ENCODE measurements at regions not wholly inside any gene's neighbourhood (a gene's known extent, or its start where the extent isn't known, plus 50 kb on each side); places are given as distances from the start of the nearest gene placed in this dataset.
"Not testable (repeated sequence)": the region's sequence is repeated elsewhere in the genome, so short reads cannot be mapped to it uniquely, and the experiment has no call there.

DNA sequence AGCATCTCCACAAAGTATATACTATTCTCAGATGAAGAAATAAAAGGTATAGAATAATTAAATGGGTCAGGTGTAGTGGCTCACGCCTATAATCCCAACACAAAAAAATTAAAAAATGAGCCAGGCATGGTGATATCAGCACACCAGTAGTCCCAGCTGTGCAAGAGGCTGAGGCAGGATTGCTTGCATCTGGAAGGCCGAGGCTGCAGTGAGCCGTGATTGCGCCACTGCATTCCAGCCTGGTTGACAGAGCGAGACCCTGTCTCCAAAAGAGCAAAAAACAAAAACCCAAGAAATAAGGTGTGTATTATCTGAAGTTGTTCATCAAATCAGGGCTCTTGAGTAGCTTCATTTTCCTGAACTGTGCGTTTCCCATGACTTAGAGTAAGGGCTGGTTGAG is 83.2 kb upstream of the MYO10 start:
- in situ Hi-C loops (cut with HindIII; ENCODE audit: low sequenced_read_pairs), result no loop called here
- H3K4me3 ChIP-seq (ENCODE audit: low read depth, low read length), result no peak overlapping the region
- TF ChIP-seq, protein P1, sequence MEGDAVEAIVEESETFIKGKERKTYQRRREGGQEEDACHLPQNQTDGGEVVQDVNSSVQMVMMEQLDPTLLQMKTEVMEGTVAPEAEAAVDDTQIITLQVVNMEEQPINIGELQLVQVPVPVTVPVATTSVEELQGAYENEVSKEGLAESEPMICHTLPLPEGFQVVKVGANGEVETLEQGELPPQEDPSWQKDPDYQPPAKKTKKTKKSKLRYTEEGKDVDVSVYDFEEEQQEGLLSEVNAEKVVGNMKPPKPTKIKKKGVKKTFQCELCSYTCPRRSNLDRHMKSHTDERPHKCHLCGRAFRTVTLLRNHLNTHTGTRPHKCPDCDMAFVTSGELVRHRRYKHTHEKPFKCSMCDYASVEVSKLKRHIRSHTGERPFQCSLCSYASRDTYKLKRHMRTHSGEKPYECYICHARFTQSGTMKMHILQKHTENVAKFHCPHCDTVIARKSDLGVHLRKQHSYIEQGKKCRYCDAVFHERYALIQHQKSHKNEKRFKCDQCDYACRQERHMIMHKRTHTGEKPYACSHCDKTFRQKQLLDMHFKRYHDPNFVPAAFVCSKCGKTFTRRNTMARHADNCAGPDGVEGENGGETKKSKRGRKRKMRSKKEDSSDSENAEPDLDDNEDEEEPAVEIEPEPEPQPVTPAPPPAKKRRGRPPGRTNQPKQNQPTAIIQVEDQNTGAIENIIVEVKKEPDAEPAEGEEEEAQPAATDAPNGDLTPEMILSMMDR (IDR thresholded peaks at IDR 0.05; ENCODE audit: low read depth, low read length, missing control alignments), result no peak
- no peak for DNase-seq (ENCODE audit: low read depth)

DNA sequence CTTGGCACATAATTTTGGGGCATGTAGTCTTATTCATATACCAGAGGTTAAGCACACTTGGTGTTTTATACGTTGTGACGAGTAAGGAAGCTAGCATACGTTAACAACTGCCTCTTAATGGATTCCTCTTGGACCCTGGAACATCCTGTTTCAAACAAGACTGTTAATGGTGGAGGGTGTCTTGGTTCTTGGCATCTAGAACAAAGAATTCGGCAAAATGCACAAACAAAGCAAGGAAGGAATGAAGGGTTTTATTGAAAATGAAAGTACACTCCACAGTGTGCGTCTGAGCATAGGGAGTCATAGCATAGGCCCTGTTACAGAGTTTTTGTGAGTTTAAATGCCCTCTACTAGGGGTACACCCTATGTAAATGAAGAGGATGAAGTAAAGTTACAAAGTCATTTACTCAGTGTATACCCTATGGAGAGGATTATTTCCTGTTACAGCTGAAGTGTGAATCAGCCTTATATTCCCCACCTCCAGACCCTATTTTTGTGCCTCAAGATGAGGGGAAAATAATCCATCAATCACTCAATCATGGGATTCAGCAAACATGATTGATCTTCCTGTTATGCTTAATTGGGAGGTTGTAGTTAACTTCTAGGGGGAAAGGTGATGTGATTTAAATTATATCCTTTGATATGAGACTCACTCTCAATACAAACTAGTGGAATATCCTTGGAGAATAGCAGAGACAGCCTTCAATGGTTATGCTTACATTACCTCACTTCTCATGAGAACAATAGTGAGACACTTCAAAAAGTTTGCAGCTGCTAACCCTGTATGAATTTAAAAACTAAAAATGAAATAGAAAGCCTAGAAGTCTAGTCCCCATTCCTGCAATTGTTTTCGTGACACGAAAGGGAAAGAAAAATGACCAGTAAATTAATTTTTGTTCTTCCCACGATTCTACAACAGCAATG is 84.9 kb upstream of the MYO10 start:
- in situ Hi-C loops (cut with HindIII; ENCODE audit: low sequenced_read_pairs), result no loop called here
- no peak overlapping the region for H3K4me3 ChIP-seq (ENCODE audit: low read depth, low read length)
- TF ChIP-seq, protein P1 (IDR thresholded peaks at IDR 0.05; ENCODE audit: low read depth, low read length, missing control alignments), result no peak
- DNase-seq (ENCODE audit: low read depth), result no peak

DNA sequence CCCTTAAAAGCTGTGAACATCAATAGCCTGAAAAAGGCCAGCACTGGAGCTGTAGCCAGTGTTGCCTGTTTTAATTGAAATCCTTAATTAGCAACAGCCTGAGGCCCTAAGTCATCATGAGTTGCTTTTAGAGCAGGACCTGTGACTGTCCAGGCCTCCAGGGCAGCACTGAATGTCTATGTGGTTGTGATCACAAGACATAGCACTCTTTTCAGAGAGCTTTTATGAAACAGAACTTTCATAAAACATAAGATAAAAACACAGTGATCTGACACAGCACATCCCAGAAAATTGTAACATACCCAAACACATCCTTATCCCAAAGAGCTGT is 85.5 kb upstream of the MYO10 start:
- in situ Hi-C loops (cut with HindIII; ENCODE audit: low sequenced_read_pairs), result no loop called here
- no peak overlapping the region for H3K4me3 ChIP-seq (ENCODE audit: low read depth, low read length)
- DNase-seq (ENCODE audit: low read depth), result no peak
- TF ChIP-seq, protein P1 (IDR thresholded peaks at IDR 0.05; ENCODE audit: low read depth, low read length, missing control alignments), result no peak

DNA sequence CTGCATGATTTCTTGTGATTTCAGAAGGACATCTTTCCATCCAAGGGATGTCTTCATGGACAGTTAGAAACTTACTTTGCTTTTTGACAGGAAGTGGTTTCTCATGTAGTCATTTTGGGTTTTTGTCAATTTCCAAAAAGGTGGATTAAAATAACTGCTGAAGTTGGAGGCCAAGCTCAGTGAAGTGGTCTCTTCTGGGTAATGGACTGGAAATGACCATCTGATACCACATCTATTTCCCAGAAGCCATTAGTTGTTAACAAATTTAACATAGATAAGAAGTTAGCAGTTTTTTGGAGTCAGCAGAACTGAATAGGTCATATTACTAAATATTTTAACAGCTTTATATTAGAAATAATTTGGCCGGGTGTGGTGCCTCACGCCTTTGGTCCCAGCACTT is 86.2 kb upstream of the MYO10 start:
- DNase-seq (ENCODE audit: low read depth), result no peak
- no peak overlapping the region for H3K4me3 ChIP-seq (ENCODE audit: low read depth, low read length)
- TF ChIP-seq, protein P1 (IDR thresholded peaks at IDR 0.05; ENCODE audit: low read depth, low read length, missing control alignments), result no peak
- in situ Hi-C loops (cut with HindIII; ENCODE audit: low sequenced_read_pairs), result no loop called here

DNA sequence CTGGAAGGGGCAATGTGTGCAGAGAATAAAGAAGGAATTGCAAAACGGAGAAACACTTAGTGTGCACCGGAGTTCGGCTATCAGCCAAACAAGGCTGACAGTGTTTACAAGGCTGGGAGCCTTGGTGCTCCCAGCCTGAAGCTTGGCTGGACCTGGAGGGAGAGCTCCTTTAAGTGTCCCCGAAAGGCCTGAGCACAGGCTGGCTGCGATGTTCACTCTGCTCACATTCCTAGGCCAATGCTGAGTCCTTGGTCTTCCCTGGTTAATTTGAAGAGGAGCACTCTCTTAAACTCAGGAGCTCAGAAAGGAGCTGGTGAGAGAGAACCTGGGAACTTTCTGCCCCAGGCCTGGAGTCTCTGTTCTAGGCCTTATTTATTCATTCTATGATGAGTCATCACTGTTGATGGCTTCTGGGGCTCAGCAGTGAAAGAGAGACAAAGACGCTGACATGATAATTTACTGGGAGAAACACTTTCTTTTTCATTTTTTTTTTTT is 88.6 kb upstream of the MYO10 start:
- in situ Hi-C loops (cut with HindIII; ENCODE audit: low sequenced_read_pairs), result no loop called here
- DNase-seq (ENCODE audit: low read depth), result no peak
- H3K4me3 ChIP-seq (ENCODE audit: low read depth, low read length), result no peak overlapping the region
- TF ChIP-seq, protein P1 (IDR thresholded peaks at IDR 0.05; ENCODE audit: low read depth, low read length, missing control alignments), result no peak

DNA sequence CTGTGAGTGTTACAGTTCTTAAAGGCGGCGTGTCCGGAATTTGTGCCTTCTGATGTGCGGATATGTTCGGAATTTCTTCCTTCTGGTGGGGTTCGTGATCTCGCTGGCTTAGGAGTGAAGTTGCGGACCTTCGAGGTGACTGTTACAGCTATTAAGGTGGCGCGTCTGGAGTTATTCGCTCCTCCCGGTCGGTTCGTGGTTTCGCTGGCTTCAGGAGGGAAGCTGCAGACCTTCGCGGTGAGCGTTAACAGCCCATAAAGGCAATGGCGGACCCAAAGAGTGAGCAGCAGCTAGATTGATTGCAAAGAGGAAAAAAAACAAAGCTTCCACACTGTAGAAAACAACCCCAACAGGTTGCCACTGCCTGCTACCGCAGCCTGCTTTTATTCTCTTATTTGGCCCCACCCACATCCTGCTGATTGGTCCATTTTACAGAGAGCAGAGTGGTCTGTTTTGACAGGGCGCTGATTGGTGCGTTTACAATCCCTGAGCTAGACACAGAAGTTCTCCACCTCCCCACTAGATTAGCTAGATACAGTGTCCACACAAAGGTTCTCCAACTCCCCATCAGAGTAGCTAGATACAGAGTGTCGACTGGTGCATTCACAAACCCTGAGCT is 95.7 kb upstream of the MYO10 start:
- in situ Hi-C loops (cut with HindIII; ENCODE audit: low sequenced_read_pairs); DNase-seq (ENCODE audit: low read depth); H3K4me3 ChIP-seq (ENCODE audit: low read depth, low read length): not testable (repeated sequence)

DNA sequence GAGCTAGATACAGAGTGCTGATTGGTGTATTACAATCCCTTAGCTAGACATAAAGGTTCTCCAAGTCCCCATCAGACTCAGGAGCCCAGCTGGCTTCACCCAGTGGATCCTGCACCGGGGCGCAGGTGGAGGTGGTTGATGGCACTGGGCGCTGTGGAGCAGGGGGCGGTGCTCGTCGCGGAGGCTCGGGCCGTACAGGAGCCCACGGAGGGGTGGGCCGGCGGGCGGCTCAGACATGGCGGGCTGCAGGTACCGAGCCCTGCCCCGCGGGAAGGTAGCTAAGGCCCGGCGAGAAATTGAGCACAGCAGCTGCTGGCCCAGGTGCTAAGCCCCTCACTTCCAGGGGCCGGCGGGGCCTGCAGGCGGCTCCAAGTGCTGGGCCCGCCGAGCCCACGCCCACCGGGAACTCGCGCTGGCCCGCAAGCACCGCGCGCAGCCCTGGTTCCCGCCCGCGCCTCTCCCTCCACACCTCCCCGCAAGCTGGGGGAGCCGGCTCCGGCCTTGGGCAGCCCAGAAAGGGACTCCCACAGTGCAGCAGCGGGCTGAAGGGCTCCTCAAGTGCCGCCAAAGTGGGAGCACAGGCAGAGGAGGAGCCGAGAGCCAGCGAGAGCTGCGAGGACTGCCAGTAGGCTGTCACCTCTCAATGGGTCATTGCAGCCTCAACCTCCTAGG is 96.4 kb upstream of the MYO10 start:
- in situ Hi-C loops (cut with HindIII; ENCODE audit: low sequenced_read_pairs); H3K4me3 ChIP-seq (ENCODE audit: low read depth, low read length); DNase-seq (ENCODE audit: low read depth): not testable (repeated sequence)

DNA sequence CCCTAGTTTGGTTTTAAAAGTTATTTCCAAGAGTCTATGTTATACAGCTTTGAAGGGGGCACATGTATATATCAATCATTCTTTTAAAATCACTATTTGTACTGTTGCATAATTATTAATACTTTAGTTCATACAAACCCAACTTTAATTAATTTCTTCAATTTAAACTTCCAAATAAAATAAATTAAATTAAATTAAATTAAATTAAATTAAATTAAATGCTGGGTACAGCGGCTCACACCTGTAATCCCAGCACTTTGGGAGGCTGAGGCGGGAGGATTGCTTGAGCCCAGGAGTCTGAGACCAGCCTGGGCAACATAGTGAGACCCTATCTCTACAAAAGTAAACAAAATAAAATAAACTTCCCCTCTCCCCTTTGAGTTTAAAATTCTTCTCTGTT is 98.9 kb upstream of the MYO10 start:
- in situ Hi-C loops (cut with HindIII; ENCODE audit: low sequenced_read_pairs); DNase-seq (ENCODE audit: low read depth); H3K4me3 ChIP-seq (ENCODE audit: low read depth, low read length): not testable (repeated sequence)

Data from astrocyte of the cerebellum (primary cell).